Vagina (tissue), 2 donors: ENCODE measurements at regions not wholly inside any gene's neighbourhood (a gene's known extent, or its start where the extent isn't known, plus 50 kb on each side); places are given as distances from the start of the nearest gene placed in this dataset.

Source experiments
- DNase-seq, 2 donors: peaks; one replicate each; pipeline ENCODE4 v3.0.0-alpha.2; 2017; ENCODE audit errors: extremely low spot score in 2 of 2
- H3K27ac ChIP-seq: fragments of 200-600 bp; sonication (generic); one replicate; pipeline ENCODE4 v1.5.1; 2019
- H3K27me3 ChIP-seq: fragments of 200-600 bp; sonication (generic); one replicate; pipeline ENCODE4 v1.5.1; 2019
- H3K36me3 ChIP-seq, 2 donors: fragments of 200-600 bp; sonication (generic); one replicate each; pipeline ENCODE4 v1.5.1; 2017 to 2019
- H3K4me1 ChIP-seq: fragments of 200-600 bp; sonication (generic); one replicate; pipeline ENCODE4 v1.5.1; 2019
- H3K4me3 ChIP-seq, 2 donors: fragments of 200-600 bp; sonication (generic); 1 replicate in 1 of 2; 2 replicates in 1 of 2; pipeline ENCODE4 v1.5.1; 2016 to 2019
- H3K9me3 ChIP-seq: fragments of 200-600 bp; sonication (generic); one replicate; pipeline ENCODE4 v1.5.1; 2019
- CTCF ChIP-seq, 3 experiments: fragments of 450-650 bp in 2 of 3; fragments of 200-600 bp in 1 of 3; sonication (generic) in 1 of 3; IDR thresholded peaks; one replicate each; pipeline ENCODE4 v1.5.1; 2017 to 2019; ENCODE audit warnings: antibody characterized with exemption in 3 of 3, mild to moderate bottlenecking in 2 of 3, moderate library complexity in 2 of 3
- POLR2A ChIP-seq, 2 donors: fragments of 450-650 bp; IDR thresholded peaks; one replicate each; pipeline ENCODE4 v1.6.1; 2017; ENCODE audit warnings: antibody characterized with exemption in 2 of 2, mild to moderate bottlenecking in 2 of 2, moderate library complexity in 2 of 2
- POLR2AphosphoS5 ChIP-seq, 2 donors: sonication (generic); formaldehyde crosslinking; IDR thresholded peaks; one replicate each; pipeline ENCODE4 v1.9.0; 2017; ENCODE audit warnings: antibody characterized with exemption in 2 of 2, mild to moderate bottlenecking in 2 of 2, low read depth in 1 of 2; ENCODE audit not compliant: insufficient read depth in 1 of 2
- intact Hi-C: fragments of 100-400 bp; cut with DNase I; formaldehyde crosslinking; loops from one replicate; pipeline ENCODE4 v1.15.1; 2023

DNA sequence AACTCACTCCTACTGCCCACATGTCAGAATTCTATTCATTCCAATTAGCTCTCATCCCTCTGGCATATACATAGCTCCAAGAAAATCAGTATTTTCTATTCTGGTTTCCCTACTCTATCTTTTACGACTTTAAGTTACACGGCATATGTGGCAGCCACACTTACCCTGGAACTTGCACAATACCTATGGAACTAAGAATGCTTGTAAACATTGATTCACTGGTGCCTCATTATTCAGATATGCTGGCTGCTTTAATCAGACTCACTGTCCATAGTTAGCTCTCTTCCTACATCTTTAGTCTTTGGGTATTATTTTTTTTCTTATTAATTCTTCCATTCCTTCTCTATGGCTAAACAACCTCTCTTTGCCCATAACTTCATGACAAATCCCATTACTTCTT is 1519.9 kb upstream of the ACVR2A start:
- TF ChIP-seq CTCF (IDR thresholded peaks at IDR 0.05) = no peak
- TF ChIP-seq POLR2A (IDR thresholded peaks at IDR 0.05) = no peak
- no peak for TF ChIP-seq POLR2AphosphoS5 (IDR thresholded peaks at IDR 0.05; ENCODE audit: insufficient read depth in 1 of 2, low read depth in 1 of 2)
- H3K27ac ChIP-seq = no peak overlapping the region
- H3K4me1 ChIP-seq = no peaks in the 10 kb centered on the region
- no peaks in the 10 kb centered on the region for H3K9me3 ChIP-seq
- intact Hi-C loops = no loop called here
- no peaks in the 10 kb centered on the region for H3K36me3 ChIP-seq
- DNase-seq = no peak
- no peak overlapping the region for H3K4me3 ChIP-seq
- H3K27me3 ChIP-seq = no peaks in the 10 kb centered on the region

GRCh38 chr2:146323564-146323963 is 1521.3 kb upstream of the ACVR2A start:
- intact Hi-C loops = no loop called here

GRCh38 chr2:146321175-146321574 is 1523.7 kb upstream of the ACVR2A start:
- DNase-seq = no peak
- no peak overlapping the region for H3K4me3 ChIP-seq
- no peak for TF ChIP-seq POLR2AphosphoS5 (IDR thresholded peaks at IDR 0.05; ENCODE audit: insufficient read depth in 1 of 2, low read depth in 1 of 2)
- no peak for TF ChIP-seq CTCF (IDR thresholded peaks at IDR 0.05)
- TF ChIP-seq POLR2A (IDR thresholded peaks at IDR 0.05) = no peak
- no peaks in the 10 kb centered on the region for H3K4me1 ChIP-seq
- intact Hi-C loops = no loop called here
- no peak overlapping the region for H3K27ac ChIP-seq
- H3K27me3 ChIP-seq = no peaks in the 10 kb centered on the region
- H3K9me3 ChIP-seq = no peaks in the 10 kb centered on the region
- no peaks in the 10 kb centered on the region for H3K36me3 ChIP-seq

More at GRCh38 chr2:146323564-146323963, 1521.3 kb upstream of the ACVR2A start:
- Histone ChIP-seq H3K36me3 (no peaks in the 10 kb centered on the region), H3K4me3 (no peak overlapping the region), H3K4me1 (no peaks in the 10 kb centered on the region), H3K27me3 (no peaks in the 10 kb centered on the region), H3K9me3 (no peaks in the 10 kb centered on the region), H3K27ac (no peak overlapping the region)
- TF ChIP-seq CTCF (IDR thresholded peaks at IDR 0.05) = no peak
- no peak for TF ChIP-seq POLR2AphosphoS5 (IDR thresholded peaks at IDR 0.05; ENCODE audit: insufficient read depth in 1 of 2, low read depth in 1 of 2)
- TF ChIP-seq POLR2A (IDR thresholded peaks at IDR 0.05) = no peak
- no peak for DNase-seq

GRCh38 chr2:146317959-146318358 is 1526.9 kb upstream of the ACVR2A start:
- H3K4me1 ChIP-seq = no peaks in the 10 kb centered on the region
- H3K27me3 ChIP-seq = no peaks in the 10 kb centered on the region
- TF ChIP-seq POLR2AphosphoS5 (IDR thresholded peaks at IDR 0.05; ENCODE audit: insufficient read depth in 1 of 2, low read depth in 1 of 2) (no peak), CTCF (IDR thresholded peaks at IDR 0.05) (no peak), POLR2A (IDR thresholded peaks at IDR 0.05) (no peak)

DNA sequence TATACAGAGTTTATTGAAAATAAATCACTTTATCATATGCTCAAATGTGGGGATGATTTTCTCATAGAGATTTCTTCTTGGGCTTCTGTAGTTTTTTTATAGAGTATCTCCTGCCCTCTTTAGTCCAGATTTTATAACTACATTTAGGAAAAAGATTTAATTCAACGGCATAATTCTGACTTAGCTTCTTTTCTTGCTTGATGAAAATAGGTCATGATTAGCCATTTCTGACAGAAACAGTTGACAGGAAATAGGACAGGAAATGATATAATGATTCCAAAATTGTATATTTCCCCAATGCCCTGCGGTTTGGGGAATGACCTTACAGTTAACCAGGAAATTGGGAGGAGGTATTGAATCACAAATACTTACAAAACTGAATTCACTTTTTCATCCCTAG is 1531.9 kb upstream of the ACVR2A start:
- DNase-seq = no peak
- Histone ChIP-seq H3K27me3 (no peaks in the 10 kb centered on the region), H3K36me3 (no peaks in the 10 kb centered on the region), H3K27ac (no peak overlapping the region), H3K4me3 (no peak overlapping the region), H3K4me1 (no peaks in the 10 kb centered on the region), H3K9me3 (no peaks in the 10 kb centered on the region)
- intact Hi-C loops = no loop called here
- no peak for TF ChIP-seq POLR2AphosphoS5 (IDR thresholded peaks at IDR 0.05; ENCODE audit: insufficient read depth in 1 of 2, low read depth in 1 of 2)
- no peak for TF ChIP-seq POLR2A (IDR thresholded peaks at IDR 0.05)
- TF ChIP-seq CTCF (IDR thresholded peaks at IDR 0.05) = no peak

More at GRCh38 chr2:146317959-146318358, 1526.9 kb upstream of the ACVR2A start:
- DNase-seq = no peak
- Histone ChIP-seq H3K36me3 (no peaks in the 10 kb centered on the region), H3K9me3 (no peaks in the 10 kb centered on the region), H3K4me3 (no peak overlapping the region), H3K27ac (no peak overlapping the region)
- intact Hi-C loops = no loop called here
